ENCODE measurements at regions not wholly inside any gene's neighbourhood (a gene's known extent, or its start where the extent isn't known, plus 50 kb on each side); places are given as distances from the start of the nearest gene placed in this dataset.

DNA sequence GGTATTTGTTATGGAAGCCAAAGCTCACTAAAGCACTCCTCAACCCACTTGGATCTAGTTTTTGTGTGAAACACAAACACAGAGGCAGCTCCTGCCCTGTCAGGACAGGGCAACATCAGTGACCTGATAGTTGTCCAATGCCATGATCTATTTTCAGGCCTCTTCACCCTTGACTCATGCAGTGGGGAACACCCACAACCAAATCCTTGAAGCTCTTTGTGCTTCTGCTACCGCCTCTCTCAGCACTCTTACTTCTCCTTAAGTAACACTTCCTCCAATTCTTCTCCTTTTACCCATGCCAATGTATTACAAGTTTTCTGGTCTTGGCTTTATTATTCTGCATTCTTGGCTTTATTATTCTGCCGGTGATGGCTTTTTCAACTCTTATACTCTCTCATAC lies 425.3 kb downstream of the INHBA start:
- no peak for DNase-seq

DNA sequence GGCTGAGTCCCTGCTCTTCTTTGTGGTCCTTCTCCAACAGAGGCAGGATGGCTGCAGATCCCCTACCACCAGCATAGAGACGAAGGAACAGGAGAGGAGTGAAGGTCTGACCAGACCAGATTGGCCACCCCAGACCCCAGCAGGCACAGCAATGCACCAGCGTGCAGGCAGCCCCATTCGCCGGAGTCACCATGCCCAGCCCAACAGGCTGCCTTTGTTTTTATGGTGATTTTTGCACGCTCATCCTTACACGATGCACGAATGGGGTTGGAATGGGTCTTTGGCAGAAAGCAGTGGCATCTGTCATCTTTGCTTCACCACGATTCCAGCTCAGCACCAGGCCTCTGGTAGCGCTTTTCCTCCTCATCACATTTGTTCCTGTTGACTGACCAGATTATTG lies 427.6 kb downstream of the INHBA start:
- DNase-seq: no peak

DNA sequence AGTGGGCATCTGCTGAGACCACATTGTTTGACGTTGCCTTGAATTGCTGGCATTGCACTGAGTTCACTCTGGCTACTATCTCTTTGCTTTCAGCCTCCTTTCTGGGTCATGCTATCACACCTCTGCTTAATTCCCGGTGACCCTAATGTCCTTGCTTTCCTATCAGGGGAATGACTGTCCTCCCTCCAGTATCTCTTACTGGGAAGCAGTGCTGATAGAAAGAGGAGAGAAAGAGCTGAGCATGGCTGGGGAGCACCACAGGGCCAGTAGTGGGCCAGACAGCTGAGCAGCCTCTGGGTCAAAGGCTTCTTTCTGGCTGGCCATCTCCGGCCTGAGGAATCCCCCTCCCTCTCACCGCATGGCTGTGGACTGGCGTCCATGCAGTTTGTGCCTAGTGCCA lies 428.7 kb downstream of the INHBA start:
- no peak for DNase-seq

DNA sequence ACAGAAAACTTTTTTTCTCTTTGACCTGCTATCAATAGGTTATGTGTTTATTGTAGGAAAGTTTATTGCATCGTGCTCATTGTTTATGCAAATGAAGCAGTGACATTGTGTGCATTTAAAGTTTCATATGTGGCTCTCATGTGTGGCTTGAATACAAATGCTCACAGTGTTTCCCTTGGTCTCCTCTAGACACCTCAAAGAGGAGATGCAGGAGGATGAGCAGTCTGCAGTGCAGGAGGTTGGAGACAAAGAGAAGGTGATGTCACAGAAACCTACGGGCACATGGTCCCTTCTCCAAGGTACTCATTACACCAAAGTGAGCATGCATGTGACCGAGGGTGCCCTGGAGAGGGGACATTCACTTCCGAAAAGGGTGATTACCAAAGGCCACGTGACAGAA lies 430.2 kb downstream of the INHBA start:
- DNase-seq: no peak

DNA sequence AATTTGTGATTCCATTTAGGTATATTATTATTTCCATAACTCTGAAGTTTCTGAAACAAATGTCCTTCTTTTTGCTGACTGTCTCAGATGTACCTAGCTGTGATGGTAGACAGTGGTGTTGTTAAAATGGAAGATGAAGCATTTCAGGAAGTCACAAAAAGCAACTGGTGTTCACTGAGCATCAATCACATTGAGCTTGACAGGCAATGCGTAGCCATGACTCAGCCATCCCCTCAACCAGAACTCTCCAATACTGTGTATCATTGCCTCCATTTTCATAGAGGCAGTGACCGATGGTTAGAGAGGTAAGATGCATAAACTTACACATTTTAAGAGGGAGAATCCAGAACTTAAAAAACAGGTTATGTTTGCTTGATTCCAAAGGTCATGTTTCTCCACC lies 434.0 kb downstream of the INHBA start:
- no peak for DNase-seq

DNA sequence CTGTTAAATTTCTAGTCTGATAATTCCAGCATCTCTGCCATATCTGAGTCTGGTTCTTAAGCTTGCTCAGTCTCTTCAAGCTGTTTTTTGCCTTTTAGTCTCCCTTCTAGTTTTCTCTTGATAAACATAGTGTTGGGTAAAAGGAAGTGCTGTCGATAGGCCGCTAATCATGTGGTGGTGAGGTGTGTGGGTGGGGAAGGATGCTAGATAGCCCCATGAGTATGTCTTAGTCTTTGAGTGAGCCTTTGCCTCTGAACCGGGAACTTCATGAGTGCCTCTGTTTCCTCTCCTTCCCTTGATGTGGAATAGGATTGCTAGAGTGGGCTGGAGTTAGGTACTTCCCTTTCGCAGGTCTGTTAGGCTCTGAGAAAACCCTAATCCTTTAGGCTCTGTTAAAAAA lies 441.8 kb downstream of the INHBA start:
- DNase-seq: no peak

DNA sequence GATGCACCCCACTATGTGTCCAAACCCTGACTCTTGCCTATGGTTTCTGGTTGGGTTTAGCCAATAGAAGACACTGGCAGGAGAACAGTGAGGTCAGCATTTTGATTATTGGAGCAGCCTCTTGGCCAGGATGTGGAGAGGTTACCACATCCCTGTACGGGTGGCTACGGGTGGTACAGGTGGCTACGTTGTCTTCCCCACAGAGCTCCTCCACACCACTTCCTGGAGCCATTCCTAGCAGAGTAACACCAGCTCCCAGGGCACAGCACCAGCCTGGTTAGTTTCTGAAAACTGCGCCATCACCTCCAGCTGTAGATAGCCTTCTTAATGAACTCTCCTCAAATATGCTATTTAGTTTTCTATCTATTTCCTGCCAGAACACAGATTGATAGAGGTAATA lies 445.2 kb downstream of the INHBA start:
- DNase-seq: no peak

DNA sequence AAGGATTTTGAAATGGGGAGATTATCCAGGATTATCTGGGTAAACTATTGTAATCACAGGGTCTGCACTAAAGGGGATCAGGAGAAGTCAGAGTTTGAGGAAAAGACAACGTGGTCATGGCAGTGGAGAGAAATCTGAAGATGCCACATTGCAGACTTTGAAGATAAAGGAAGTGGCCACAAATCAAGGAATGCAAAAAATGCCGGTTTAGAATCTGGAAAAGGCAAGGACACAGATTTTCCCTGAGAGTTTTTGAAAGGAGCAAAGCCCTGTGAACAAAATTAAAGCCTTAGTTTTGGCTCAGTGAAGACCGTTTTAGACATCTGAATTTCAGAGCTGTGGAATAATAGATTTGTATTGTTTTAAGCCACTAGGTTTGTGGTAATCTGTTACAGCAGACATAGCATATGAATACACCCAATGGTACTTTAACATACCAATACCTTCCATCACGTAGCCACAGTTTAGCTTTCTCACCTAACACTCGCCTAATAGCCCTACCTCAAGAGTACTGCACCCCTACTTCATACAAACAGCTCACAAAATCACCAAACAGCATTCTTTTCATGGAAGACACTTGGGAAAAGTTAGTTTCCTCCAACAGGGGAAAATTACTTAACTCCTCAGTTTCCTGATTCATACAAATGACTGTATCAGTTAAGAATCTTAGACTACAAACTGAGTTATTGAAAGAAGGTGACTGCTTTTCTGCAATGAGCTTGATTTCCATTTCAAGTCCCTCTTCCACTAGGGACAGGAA lies 446.5 kb downstream of the INHBA start:
- DNase-seq: peak; percentile 64

DNA sequence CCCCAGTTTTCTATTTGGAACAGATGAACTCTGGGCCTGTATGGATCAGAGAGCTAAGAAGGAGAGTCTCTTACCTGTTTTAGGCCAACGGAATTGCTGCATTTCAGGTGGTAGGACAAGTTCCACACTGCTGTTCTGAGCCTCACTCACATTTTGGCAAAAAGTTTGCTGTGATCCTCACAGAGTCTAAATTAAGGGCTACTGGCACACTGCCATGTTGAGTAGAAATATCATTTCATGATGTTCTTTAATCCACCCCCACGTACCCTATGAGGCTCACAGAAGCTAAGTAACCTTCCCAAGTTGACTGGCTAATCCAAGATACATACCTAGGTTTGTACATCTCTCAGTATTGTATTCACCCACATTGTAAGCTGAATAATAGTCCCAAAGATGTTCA lies 447.2 kb downstream of the INHBA start:
- peak; percentile 20 for DNase-seq

DNA sequence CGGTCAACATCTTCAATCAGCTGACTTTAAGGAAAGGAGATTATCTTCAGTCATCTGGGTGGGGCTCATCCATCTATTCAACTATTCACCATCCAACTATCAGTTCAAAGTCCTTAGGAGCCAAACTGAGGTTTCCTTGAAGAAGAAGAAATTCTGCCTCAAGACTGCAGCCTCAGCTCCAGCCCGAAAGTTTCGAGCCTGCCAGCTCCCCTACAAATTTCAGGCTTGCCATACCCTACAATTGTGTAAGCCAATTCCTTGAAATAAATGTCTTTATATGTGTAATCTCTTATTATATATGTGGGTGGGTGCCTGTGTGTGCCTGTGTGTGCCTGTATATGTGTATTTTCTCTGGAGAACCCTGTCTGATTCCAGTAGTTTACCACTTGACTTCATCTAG lies 447.8 kb downstream of the INHBA start:
- DNase-seq: no peak

DNA sequence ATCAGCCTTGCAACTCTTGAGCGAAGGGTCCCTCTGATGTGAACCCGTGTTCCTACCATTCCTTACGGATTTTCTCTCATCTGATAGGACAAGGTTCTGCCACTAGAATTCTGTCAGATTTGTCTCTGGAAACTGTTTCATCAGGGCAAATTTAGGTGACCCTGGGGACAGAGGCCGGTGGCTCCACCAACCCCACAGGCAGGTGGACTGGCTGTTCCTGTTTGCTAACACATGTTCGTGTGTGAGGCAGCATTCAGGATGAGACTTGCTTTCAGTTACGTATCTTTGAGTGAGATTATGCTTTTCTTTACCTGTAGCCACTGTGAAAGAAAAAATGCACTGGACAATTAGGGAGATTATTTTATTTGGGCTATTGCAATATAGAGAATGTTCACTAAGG lies 449.9 kb downstream of the INHBA start:
- no peak for DNase-seq

DNA sequence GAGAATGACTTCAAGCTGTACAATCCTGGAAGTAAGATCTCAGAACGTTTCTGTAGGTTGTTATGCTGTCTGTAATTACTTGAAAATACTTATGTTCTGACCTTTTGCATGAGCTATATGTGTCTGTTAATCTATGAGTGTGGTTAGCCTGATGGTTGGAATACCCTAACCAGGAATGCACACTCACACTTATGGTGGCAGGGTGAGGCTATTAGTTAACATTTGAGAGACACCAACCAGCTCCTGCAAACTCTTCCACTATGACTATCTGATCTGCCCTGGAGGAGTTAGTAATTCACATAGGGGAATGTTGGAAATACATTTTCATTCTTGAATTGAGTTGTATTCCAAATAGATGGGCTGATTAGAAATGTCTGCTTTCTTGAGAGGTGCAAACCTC lies 450.3 kb downstream of the INHBA start:
- peak; percentile 44 for DNase-seq

DNA sequence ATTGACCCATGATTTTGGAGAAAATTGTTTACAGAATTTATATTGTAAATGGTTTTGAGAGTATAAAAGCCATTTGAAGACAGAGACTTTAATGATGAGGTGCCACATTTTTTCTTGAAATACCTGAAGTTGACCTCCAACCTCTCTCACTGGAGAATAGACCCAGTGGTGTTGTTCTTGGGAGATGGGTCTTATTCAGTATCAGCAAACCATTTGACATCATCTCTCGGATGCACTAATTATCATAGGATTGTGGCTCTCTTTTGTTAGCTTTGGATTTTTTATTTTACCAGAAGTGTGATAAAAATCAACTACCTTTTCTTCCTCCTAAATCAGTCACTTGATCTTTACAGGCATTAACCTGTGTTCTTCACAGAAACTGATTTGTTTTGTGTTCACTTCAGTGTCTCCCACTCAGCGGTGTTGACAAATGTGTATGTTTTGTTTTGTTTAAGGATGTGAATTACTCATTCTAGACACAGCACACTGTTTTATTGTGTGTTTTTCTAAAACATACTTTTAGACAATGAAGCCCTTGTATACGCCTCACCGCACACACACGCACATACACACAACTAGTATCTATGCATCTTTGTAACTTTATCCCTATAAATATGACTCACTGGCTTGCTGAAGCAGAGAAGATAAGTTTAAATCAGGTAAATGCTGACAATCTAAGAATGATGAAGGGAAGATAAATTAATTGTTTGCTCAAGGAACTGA lies 455.6 kb downstream of the INHBA start:
- DNase-seq: peak; percentile 50

DNA sequence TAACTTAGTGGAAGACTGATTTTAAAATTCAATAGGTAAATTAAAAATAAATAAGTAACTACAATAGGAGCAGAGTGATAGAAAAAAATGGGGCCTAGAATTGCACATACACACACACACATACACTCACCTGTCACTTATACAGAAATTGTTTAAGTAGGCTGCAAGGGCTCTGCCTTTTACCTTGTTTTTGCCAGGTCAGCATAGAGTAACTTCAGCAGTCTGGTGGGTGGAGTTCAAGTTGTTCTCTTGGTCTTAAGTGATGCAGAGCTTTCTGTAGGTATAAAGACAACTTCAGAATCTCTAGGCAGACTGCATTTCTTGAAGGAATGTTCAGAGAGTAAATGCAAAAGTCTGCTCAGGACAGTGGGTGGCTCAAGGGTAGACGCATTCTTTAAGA lies 457.0 kb downstream of the INHBA start:
- no peak for DNase-seq

DNA sequence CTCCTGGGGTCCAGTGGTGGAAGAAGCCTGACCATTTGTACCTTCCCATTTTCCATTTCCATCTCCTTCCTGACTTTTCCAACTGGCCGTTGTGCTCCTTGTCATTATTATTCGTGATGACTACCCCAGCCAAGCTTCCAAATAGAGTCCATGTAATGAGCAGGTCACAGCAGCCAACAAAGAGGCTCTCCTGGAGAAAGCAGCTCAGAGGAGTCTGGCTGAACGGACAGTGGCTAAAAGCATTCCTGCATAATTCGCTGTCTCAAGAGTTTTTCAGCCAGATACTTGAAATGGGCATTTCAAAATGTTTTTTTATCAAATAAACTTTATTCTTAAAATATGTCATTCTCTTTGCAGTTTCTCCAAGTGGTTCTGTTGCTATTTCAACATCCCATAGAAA lies 458.6 kb downstream of the INHBA start:
- DNase-seq: no peak

DNA sequence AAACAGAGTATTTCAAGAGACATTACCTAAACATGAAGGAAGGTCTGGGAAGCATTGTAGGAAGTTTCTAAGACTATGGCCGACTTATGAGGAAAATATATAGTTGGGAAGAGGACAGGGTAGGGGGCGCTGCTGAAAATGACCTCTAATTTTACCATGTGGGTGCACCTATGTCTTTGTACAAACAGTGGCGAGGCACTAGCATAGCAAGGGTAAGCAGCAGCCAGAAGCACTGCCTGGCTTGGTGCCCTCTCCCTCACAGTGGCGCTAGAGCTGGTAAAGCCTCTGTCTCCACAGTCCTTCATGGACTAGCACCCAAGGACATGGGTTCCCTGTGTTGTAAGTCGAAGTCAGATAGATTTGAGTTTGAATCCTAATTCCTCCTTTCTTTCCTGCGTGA lies 461.2 kb downstream of the INHBA start:
- no peak for DNase-seq

DNA sequence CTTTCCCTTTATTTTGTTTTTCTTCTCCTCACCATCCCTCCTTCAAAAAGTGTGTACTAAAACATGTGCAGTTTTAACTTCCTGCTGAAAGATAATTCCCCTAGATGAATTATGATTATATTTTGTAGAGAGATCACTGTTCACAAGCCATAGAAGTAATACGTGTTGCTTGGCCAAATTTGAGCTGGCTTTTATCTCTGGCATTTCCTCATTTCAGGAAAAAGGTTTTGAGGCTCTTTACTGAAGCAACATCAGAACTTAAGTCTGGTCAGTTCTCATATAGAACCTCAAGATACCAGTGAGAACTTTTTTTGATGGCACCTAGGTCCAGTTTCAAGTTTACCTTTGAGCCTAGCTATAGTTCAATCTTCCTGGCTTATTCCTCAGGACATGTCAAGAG lies 463.3 kb downstream of the INHBA start:
- no peak for DNase-seq

DNA sequence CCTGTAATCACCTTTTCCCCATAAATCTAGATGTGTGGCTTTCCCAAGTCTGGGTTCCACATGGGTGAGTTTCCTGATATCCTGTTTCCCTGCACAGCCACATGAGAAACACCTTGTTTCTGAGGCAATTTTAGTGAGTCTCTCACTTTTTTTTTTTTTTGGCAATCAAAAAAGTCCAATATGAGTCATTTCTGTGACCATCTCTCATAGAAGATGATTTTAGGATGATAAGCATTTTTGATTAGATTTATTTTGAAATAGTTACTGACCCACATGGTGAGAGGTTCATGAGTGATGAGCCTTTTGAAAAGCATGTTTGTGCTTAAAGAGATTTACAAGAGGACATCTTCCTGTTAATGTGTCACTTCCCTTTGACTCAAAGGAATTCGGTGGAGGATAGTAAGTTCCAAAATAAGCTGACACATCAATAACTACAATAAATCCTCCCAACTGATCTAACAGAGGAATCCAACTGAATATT lies 464.0 kb downstream of the INHBA start:
- DNase-seq: peak; percentile 88

DNA sequence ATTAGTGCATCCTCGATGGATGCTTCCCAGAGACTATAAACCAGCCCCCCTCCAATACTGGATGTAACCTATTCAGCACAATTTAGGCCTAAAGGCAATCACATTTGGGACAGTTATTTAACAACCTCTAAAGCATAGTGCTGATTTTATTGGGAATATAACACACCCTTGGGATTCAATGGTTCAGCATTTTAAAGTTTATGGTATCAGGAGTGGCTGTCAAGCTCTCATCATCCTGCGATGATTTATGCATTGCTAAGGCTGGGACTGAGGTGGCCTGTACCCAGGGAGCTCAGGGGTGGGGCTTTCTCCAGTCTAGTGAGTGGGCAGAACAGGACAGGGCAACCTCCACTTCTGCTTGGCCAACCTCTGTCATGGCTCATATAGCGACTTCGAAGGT lies 464.9 kb downstream of the INHBA start:
- DNase-seq: no peak

DNA sequence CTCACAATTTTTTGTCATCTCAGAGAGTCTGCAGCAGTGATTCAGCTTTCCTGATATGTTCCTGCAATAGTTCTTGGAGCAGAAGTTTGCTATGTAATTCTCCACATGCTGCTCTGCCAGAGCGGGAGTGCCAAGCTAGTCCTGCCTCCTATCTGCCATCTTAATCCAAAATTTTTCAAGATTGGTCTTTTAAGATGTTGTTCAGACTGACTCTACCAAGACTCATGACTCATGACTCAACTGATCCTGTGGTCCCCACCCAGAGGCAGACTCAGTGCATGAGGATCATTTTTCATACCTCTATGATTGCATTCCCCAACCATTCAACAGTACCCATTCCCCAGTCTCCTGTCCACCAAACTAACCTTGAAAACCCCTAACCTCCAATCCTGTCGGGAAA lies 470.8 kb downstream of the INHBA start:
- peak; percentile 42 for DNase-seq

DNA sequence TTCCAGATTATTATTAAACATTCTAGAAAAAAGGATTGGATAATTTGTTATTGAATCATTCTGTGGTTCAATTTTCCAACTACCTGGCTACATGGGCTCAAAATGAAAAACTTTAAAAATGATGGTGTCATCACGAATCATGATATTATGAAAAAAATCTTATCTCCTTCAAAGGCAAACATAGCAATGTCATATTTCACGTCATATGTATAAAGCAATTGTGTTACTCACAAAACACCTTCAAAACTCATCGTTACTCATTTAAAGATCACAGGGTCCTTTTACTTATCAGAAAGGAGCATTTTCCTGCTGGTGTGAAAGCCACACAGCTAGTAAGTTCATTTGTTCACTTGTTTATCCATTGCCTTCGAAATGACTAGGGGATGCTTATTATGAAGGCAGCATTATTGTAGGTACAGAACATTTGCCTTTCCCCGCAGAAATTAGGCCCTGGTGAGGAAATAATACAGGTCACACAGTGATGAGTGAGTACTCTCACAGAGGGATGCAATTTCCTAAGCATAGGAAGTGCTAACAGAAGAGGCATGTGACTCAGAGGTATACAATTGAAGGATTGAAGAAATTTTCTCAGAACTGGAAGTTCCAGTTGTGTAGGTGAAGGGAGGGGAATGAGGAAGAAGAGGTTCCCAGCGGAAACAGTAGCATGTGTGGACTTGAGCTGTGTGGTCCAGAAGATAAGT lies 478.7 kb downstream of the INHBA start:
- peak; percentile 59 for DNase-seq

DNA sequence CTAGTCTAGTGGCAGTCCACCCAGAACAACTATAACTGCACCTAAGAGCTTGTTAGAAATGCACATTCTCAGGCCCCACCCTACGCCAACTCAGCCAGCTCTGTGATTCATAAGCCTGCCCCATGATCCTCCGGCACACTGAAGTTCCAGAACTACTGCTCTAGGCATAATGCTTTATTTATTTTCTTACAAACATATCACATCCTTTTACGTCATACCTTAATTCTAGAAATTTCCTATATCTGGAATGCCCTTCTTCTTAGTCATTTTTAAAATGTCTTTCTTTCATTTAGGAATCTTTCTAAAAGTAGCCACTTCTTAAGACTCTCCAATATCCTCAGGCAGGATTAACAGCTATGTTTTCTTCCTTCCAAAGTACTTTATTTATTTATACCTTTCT lies 480.1 kb downstream of the INHBA start:
- peak; percentile 32 for DNase-seq

DNA sequence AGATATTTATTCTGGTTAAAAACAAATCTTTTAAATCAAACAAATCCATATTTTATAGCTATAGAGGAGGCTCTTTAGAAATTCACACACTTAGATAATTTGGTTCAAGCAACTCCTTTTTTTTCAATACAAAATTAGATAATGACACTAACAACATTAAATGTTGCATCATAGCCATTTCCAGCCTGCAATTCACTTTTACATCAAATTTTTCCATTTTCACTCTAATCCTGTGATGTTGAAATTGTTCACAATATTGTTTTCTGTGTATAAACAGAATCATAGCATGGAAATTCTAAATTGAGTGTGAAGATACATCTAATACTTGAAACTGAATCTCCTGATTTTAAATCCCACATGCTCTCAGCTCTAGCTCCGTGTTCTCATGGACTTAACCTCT lies 482.6 kb downstream of the INHBA start:
- DNase-seq: no peak

DNA sequence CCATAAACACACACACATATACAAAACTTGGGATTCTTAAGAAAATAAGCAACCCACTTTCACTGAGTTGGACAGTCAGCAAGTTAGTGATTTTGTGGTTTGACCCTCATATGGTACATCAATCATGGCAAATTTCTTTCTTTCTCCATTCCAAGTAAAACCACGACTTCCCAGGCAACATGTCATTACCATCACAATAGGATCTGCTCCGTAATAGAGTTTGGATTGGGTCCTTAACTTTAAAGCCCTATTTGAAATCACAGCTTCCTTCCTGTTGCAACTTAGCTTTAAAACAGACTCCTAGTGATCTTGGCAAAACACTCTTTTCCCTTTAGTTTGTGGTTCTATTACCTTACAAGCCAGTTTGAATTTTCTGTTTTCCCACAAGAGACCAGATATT lies 483.6 kb downstream of the INHBA start:
- DNase-seq: peak; percentile 66

All from fibroblast of skin of right biceps (primary cell).